ENCODE measurements at regions not wholly inside any gene's neighbourhood (a gene's known extent, or its start where the extent isn't known, plus 50 kb on each side); places are given as distances from the start of the nearest gene placed in this dataset.

- DNase-seq = no peak
These were observed 947.0 kb upstream of the CDH2 start for GRCh38 chr18:29123706-29124530.

GRCh38 chr18:29104671-29105070, 927.7 kb upstream of the CDH2 start:
- no peak for DNase-seq

- DNase-seq = no peak
These were observed 927.3 kb upstream of the CDH2 start for GRCh38 chr18:29104227-29104626.

- DNase-seq = no peak
These were observed 919.3 kb upstream of the CDH2 start for GRCh38 chr18:29096079-29096770.

- no peak for DNase-seq
These were observed 910.8 kb upstream of the CDH2 start for GRCh38 chr18:29087616-29088246.

GRCh38 chr18:29084120-29084519, 907.2 kb upstream of the CDH2 start:
- no peak for DNase-seq

- no peak for DNase-seq
These were observed 906.6 kb upstream of the CDH2 start for GRCh38 chr18:29083545-29083944.

GRCh38 chr18:29080946-29081345, 904.0 kb upstream of the CDH2 start:
- no peak for DNase-seq

GRCh38 chr18:29078273-29078672, 901.3 kb upstream of the CDH2 start:
- no peak for DNase-seq

GRCh38 chr18:29077344-29077743, 900.4 kb upstream of the CDH2 start:
- no peak for DNase-seq

GRCh38 chr18:29076645-29077044, 899.7 kb upstream of the CDH2 start:
- no peak for DNase-seq

- DNase-seq = no peak
These were observed 897.2 kb upstream of the CDH2 start for GRCh38 chr18:29074147-29074546.

- DNase-seq = no peak
These were observed 894.9 kb upstream of the CDH2 start for GRCh38 chr18:29071869-29072268.

GRCh38 chr18:29063346-29063745, 886.4 kb upstream of the CDH2 start:
- DNase-seq = no peak

- no peak for DNase-seq
These were observed 886.0 kb upstream of the CDH2 start for GRCh38 chr18:29062921-29063320.

GRCh38 chr18:29060349-29060748, 883.4 kb upstream of the CDH2 start:
- DNase-seq = no peak

- no peak for DNase-seq
These were observed 880.8 kb upstream of the CDH2 start for GRCh38 chr18:29057703-29058102.

GRCh38 chr18:29056800-29057199, 879.9 kb upstream of the CDH2 start:
- no peak for DNase-seq

GRCh38 chr18:29041976-29042375, 865.0 kb upstream of the CDH2 start:
- DNase-seq = no peak

- DNase-seq = no peak
These were observed 857.4 kb upstream of the CDH2 start for GRCh38 chr18:29034113-29034856.

GRCh38 chr18:29028560-29028959, 851.6 kb upstream of the CDH2 start:
- DNase-seq = no peak

GRCh38 chr18:29018976-29019375, 842.0 kb upstream of the CDH2 start:
- no peak for DNase-seq

- DNase-seq = no peak
These were observed 836.0 kb upstream of the CDH2 start for GRCh38 chr18:29012883-29013465.
